ENCODE measurements at regions not wholly inside any gene's neighbourhood (a gene's known extent, or its start where the extent isn't known, plus 50 kb on each side); places are given as distances from the start of the nearest gene placed in this dataset.

DNA sequence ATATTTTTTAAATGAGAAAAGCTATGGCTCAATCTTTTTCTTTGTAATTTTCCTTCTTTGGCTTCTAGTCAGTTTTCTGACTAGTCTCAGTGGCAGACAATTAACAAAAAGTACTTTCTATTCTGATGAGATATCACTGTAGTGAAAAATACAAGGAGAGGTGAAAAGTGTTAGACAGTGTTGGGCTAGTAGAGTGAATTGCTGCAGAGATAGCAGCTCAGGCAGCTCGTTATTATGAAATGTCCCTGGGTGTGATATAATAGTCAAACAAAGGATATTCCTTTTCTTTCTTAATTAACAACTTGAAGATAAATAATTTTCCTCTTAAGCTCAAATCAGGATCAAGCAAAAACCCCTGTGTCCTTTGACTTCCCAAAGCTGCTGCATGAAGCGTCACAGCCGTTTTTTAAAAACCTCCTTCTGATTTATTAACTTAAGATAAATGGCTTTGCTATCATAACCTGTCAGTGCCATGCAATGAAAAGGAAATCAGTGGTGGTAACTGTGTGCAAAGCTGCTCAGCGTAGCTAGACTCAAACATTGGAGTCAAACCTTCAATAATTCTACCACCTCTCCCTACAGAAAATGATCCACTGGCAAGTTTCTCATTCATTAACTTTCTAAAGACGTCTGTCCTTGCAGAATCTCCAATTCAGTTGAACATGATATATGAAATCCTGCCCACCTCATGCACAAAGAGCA lies 646.6 kb upstream of the PTBP2 start:
- TF ChIP-seq, protein P1, sequence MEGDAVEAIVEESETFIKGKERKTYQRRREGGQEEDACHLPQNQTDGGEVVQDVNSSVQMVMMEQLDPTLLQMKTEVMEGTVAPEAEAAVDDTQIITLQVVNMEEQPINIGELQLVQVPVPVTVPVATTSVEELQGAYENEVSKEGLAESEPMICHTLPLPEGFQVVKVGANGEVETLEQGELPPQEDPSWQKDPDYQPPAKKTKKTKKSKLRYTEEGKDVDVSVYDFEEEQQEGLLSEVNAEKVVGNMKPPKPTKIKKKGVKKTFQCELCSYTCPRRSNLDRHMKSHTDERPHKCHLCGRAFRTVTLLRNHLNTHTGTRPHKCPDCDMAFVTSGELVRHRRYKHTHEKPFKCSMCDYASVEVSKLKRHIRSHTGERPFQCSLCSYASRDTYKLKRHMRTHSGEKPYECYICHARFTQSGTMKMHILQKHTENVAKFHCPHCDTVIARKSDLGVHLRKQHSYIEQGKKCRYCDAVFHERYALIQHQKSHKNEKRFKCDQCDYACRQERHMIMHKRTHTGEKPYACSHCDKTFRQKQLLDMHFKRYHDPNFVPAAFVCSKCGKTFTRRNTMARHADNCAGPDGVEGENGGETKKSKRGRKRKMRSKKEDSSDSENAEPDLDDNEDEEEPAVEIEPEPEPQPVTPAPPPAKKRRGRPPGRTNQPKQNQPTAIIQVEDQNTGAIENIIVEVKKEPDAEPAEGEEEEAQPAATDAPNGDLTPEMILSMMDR (IDR thresholded peaks at IDR 0.05; ENCODE audit: low read depth, low read length): no peak
- H3K4me3 ChIP-seq (ENCODE audit: low read depth, low read length): no peak overlapping the region

DNA sequence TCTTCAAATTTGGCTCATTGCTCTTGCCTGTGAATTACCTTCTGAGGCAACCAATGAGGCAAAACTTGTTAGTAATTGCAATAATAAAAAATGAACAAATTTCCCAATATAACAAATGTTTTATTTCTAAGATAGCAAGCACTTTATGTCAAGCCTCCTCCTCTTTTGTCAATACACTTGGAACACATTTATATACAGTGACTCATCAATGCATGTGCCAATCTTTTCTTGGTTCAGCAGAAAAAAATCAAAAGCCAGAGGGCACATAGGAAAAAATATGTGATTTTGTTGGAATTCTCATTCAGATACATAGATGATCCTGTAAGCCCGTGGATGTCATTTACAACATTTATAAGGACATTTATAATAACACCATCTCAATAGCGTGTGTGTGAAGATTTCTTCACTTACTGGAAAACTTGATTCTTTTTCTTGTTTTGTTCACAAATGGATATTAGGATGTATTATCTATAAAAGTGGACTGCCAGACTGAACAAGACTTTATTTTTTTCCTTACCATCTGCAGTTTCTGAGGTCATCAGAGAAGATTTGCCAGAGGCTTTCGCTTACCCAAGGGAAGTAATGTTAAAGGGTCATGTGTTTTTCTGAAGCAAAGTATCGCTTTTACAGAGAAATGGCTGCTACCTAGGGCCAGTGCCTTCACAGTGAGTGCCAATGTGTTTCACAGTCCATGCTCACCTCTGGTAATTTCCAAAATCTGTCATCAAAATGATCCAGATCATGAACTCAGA lies 645.7 kb upstream of the PTBP2 start:
- H3K4me3 ChIP-seq (ENCODE audit: low read depth, low read length): no peak overlapping the region
- TF ChIP-seq, protein P1 (IDR thresholded peaks at IDR 0.05; ENCODE audit: low read depth, low read length): no peak

DNA sequence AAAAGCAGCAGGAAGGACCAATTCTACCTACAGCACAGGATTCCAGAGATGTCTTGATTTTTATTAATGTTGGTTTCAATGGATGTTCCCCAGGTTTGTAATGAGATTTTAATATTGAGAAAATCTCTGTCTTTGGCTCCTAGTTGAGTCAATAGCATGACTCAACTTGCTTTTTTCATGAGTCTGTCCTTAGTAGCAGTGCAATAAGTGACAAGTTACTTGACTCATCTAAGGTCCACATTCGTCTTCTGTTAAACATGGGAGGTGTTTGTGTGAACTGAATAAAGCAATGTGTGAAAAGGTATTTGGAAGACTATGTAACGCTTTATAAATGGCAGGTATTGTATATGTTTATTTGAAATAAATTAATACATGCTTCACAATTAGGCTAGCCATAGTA lies 645.0 kb upstream of the PTBP2 start:
- H3K4me3 ChIP-seq (ENCODE audit: low read depth, low read length): no peak overlapping the region
- TF ChIP-seq, protein P1 (IDR thresholded peaks at IDR 0.05; ENCODE audit: low read depth, low read length): no peak

DNA sequence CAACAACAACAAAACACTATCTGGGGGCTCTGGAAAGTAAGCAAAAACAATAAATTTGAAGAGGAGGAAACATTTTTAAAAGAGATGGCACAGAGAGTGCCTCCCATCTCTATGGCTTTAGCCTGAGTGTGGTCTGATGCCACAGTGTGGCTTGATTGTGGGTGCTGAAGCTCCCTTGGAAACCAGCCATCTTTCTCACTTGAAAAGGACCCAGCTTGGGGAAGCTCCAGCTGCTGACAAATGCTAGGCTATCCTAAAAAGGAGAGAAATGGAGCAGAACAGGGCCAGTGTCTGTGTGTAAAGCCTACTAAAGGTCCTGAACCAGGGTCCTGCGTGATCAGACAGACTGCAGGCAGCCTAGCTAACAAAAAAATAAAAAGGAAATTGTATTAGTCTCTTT lies 642.0 kb upstream of the PTBP2 start:
- TF ChIP-seq, protein P1 (IDR thresholded peaks at IDR 0.05; ENCODE audit: low read depth, low read length): no peak
- no peak overlapping the region for H3K4me3 ChIP-seq (ENCODE audit: low read depth, low read length)

DNA sequence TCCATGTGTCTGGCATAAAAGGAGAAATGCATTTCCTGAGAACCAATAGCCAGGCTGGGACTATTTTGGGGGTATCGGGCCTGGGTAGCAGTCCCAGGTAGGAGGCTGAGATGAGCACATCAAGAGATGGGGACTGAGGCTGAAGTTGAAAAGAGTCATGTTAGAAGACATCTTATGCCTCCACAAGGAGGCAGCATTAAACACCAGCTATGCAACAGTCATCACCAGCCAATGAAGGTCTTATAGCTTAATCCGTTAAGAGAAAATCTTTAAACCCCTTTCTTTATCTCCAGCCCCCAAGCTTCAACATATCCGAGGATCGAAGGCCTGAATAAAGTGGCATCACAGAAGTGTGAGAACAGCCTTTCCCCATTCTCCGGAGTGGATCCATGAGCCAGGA lies 640.7 kb upstream of the PTBP2 start:
- TF ChIP-seq, protein P1 (IDR thresholded peaks at IDR 0.05; ENCODE audit: low read depth, low read length): no peak
- H3K4me3 ChIP-seq (ENCODE audit: low read depth, low read length): no peak overlapping the region

DNA sequence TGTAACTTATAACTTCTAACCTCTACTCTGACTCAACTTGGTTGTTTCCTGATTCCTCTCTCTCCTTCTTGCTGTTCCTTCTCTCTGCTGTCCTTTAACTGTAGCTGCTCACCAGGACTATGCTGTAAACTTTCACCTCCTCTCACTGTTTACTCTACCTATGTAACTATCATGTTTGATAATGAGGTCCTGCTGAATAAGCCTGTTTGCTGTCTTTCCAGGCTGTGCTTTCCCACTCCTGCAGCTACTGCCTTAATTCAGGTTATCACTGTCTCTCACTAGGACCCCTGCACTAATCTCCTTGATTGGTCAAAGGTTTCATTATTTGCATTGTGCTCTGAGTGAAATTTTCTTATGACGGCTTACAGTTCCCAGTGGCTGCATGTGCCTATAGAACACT lies 633.9 kb upstream of the PTBP2 start:
- TF ChIP-seq, protein P1 (IDR thresholded peaks at IDR 0.05; ENCODE audit: low read depth, low read length): no peak
- no peak overlapping the region for H3K4me3 ChIP-seq (ENCODE audit: low read depth, low read length)

DNA sequence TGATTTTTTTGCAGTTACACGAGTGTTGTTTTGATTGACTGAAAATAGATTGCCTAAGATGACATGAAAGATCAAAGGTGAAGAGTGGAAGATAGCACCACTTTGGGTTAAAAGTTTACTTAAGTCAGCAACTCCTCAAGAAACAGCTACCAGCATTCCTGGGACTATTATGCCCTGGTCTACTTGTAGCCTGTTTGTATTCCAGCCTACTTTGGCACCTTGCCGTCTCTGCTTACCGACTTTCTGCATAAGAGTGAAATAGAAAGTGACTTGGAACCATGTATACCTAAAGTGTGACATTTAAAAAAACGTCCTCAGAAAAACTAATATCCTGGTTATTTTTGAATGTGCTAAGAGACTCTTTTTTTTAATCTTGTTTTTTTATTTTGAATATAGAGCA lies 631.5 kb upstream of the PTBP2 start:
- TF ChIP-seq, protein P1 (IDR thresholded peaks at IDR 0.05; ENCODE audit: low read depth, low read length): no peak
- no peak overlapping the region for H3K4me3 ChIP-seq (ENCODE audit: low read depth, low read length)
